HG03354 (cell line): ENCODE measurements at regions not wholly inside any gene's neighbourhood (a gene's known extent, or its start where the extent isn't known, plus 50 kb on each side); places are given as distances from the start of the nearest gene placed in this dataset.

Experiments used
- ATAC-seq: cut with Tn5 transposase; IDR thresholded peaks from one replicate; pipeline ENCODE4 v1.9.1; 2021; ENCODE audit warnings: mild to moderate bottlenecking; ENCODE audit not compliant: unreplicated experiment, poor library complexity, severe bottlenecking

DNA sequence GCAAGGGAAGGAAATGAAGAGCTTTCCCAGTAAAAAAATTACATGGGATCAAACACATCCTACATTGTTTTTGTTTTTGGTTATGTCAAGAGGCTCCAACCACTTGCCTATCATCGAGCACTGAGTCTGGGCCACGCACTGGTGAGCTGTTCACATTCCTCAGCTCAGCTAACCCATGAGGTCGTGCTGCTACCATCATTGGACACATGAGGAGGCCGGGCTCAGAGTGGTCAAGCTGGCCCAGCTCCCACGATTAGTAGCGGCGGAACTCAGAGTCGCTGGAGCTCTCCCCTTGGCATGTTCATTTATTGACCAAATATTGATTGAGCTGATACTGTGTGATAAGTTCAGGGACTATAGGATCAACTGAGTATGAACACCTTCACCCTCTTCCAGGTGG is 164.9 kb downstream of the CDH26 start:
- no peak for ATAC-seq

DNA sequence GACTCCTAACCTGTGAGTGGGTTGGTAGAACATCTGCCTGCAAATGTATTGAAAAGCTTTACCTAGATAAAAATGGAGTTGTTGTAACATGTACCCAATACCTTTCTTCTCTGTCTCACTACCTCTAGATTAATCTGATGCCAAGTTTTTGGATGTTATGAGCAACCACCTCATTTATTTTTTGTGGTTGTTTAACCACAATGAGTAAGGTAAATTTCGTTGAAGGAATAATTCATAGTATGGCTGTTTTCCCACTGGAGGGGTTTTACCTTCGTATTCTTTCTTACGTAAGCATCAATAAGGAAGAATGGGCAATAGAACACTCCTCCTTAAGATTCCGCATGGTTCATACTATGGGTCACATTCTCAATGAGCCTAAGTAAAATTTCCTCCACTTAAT is 165.4 kb downstream of the CDH26 start:
- no peak for ATAC-seq

DNA sequence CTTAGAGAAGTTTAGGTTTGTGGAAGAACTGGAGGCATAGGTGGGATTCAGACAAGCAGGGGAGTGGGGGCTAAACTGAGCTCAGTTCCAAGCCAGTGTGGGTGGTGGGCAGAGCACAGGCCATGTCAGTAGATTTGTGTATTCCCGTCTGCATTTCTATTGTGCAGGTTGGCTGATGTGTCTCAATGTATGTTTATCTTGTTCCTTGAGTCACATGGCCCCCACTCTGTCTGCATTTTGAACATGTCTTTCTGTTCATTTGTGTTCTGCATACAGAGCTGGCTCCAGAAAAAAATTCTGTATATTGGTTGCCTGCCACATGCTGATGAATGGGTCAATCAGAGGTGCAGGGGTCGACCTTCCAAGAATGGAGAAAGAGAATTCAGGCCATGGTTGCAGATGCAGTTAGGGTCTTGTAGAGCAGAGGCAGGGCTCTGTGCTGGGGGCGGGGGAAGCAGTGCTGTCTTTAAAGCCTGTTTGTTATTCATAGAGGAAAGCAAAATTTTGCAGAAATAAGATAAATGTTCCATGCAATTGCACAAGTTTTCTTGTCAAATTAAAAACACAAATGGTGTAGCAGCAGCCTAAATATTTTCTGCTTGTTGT is 166.7 kb downstream of the CDH26 start:
- no peak for ATAC-seq

DNA sequence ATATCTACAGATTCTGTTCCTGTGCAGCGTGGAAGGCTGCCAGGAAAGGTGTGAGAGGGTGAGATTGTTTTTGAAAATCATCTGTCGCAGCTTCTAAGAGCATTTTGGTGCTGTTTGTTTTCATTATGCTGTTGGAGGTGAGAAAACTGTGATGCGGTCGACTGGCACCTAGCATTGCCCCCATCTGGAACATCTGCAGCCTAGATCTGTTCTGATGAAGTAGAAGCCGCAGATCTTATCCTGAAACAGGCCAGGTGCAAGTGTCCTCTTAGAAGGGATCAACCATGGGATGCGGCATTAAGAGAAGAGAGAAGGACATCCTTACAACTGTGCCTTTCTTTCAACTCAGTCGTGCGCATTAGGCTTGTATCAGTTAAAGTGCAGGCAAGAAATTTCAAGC is 167.3 kb downstream of the CDH26 start:
- ATAC-seq, result no peak

DNA sequence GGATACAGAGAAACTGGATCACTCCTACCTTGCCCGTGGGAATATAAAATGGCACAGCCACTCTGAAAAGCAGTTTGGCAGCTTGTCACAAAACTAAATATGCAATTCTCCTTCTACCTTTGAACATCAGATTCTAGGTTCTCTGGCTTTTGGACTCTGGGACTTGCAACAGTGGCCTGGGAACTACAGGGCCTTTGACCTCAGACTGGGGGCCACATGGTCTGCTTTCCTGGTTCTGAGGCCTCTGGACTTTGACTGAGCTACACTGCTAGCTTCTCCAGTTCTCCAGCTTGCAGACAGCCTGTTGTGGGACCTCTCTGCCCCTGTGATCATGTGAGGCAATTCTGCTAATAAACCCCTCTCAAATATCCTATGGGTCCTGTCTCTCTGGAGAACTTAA is 168.8 kb downstream of the CDH26 start:
- ATAC-seq, result no peak

DNA sequence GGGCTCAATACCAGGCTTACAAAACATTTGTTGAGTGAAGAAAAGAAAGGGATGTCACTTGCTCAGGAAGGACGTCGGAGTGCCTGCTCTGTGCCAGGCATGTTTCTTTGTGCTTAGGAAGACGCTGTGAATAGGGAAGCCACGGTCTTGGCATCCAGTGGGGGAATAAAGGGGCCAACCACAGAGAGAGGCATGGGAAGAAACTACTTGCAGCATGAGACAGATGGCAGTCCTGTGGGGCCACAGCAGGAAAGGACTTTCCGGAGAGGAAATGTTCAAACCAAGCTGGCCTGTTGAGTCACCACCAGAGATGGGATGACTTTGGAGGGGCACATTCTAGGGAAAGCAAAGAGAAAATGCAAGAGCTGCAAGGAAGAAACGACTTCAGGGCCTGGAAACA is 173.2 kb downstream of the CDH26 start:
- no peak for ATAC-seq

DNA sequence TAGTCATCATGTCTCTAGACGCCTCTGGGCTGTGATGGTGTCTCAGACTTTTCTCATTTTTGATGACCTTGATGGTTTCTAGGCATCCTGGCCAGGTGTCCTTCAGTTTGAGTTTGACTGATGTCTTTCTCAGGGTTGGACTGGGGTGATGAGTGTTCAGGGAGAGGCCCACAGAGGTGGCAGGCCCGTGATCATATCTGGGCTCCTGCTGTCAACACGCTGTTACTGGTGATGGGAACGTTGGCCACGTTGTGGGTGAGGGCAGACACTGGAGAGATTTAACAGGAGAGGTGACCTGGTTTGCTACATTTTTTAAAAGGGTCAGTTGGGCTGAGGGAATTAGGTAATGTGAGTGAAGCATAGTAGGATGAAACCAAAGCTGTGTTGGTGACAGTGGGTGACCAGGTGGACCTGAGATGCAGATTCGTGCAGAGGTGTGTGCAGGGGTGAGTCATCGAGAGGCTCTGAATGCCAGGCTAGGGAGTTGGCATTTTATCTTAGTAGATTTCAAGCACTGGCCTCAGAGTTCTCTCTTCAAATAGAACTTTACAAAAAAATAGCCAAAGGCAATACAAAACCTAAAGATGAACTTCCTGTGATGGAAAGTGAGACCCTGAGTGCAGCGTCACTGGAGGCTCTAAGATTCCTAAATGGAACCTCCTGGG is 174.1 kb downstream of the CDH26 start:
- ATAC-seq, result no peak

DNA sequence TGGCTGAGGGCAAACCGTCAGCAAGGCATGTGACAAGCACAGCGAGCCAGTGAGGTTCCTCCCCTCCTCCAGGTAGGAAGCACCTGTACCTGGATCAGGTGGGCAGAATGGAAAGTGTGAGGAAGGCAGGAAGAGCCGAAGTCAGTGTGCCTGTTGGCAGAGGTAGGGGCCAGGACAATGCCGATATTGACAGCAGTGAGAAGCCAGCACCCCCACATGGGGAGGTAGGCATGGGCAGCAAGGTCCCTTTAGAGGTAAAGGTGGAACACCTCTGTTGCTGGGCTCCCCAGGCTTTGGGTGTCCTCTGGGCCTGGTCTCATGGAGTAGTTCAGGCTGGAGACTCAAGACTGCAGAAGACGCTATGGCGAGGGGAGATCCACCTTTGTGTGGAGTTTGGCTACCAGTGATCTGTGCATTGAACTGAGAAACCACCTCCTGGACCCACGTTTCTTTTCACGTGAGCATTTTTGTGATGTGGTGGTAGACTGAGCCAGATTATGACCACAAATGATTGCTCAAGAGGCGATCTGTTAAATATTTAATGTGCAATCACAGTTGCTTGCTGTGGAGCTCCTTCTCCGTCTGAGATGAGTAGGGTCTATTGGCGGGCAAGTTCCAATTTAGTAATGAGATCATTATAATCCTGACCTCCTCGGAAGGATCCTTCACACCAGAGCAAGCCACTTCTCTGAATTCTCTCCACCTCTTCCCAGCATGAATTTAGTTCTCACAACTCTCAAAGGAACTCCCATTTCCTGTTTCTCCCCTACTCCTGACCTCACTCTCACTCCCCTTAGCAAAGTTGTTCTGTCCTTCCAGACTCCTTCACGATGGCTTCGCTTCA is 174.8 kb downstream of the CDH26 start:
- no peak for ATAC-seq

DNA sequence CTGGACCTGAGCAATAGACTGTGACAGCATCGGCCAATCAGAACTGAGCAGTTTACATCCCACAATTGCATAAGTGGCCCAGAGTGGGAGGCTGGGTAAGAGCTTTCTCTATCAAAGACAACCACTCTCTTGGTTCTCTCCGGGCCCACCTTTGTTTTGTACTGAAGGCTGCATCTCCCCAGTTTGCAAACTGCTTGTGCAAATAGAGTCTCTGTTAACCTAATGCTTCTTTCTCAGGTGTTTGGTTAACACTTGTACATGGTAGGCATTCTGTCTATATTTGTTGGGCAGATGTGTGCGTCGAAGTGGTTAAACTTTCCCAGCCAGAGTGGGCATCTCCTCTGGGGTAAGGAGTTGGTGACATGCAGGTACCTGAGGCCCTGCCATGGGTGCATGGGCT is 177.1 kb downstream of the CDH26 start:
- no peak for ATAC-seq

DNA sequence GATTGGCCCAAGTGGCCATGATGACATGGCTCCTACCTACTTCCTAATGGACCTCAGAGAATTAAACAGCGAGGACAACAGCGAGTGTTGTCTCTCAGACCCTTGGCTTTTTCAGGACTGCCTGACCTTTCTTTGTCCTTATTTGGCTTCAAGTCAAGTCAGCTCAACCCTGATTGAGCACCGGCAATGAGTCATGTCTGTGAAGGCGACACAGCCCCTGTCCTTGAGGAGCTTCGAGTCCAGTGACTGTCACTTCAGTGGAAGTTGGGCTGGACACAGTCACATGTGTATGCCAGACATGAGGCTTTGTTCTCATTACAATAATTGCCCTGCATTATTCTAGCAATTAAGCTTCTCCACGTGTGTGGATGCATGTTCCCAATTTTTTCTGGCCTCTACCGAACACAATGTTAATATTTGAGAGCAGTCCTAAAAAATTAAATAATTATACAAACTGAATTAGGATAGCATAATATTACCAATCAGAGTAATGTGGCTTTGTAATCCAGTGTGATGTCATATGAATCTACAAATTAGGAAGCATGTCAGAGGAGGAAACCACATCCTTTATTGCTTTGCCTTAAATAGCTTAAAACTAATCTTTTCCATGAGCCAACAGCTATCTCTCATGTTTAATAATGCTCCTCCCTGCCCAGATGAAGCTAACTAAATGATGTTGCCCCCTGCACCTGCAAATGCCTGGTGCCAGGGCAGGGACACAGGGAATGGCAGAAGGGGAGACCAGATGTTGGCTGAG is 178.6 kb downstream of the CDH26 start:
- no peak for ATAC-seq

DNA sequence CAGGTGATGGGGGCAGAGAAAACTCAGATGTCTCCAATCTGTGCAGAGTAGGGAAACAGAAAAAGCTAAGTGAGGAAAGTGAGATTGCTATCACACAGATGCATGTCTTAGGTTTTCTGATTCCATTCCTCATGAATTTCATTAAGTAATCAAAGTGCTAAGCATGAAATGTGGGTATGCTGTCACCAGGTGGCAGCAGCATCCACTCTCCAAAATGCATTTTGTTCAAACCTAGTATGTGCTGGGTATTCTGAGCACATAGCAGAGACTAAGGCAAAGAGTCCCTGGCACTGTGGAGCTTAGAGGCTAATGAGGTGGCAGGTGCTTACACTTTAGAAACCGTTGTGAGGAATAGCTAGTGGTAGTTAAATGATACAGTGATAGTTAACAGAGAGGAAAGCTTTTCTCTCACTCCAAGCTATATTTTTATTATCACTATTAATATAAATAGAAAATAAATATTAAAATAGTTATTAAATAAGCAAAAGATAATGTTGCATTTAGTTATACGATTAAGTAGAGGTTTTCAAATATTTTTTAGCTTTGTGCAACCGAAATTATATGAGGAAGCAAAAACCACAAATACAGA is 179.5 kb downstream of the CDH26 start:
- peak; percentile 70 for ATAC-seq

DNA sequence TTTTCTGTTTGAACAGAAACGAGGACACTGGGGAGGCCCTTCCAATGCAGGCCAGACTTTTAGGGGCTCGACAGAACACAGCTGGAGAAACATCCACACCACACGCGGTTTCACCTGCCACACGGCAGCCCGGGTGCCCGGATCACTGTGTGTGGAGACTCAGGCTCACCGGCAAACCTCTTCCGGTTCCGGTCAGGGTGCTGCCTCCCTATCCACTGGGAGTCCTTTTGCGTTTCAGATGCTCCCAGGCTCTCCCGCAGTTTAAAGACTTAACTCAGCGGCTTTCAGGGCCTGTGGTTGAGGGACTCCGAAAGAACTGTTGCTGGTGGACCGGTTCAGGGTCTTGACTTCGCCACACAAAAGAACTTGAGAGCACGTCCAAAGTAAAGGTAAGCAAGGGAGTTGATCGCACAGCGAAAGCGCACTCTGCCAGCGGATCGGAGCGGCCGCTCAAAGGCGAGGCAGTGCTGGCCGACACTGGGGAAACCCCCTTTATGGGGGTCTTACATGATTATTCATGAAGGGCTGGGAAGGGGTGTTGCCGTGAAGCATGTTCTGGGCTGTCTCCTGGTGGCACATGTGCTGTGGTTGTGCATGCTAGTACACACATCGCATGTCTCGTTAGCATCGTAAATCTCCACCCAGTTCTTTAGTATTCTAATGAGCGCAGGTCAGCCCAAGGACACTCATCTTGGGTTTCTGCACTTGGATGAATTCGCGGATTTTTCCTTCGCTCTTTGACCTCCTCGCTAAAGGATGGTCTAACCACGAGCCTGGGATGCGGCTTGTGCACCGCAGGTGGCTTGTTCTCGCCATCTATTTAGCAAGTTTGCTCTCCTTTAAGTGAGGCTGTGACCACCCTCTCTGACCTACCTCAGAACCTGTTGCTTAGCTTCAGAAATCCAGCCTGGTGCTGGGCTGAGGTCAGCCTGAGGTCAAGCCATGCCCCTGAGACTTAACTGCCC is 180.3 kb downstream of the CDH26 start:
- peak; percentile 54 for ATAC-seq

DNA sequence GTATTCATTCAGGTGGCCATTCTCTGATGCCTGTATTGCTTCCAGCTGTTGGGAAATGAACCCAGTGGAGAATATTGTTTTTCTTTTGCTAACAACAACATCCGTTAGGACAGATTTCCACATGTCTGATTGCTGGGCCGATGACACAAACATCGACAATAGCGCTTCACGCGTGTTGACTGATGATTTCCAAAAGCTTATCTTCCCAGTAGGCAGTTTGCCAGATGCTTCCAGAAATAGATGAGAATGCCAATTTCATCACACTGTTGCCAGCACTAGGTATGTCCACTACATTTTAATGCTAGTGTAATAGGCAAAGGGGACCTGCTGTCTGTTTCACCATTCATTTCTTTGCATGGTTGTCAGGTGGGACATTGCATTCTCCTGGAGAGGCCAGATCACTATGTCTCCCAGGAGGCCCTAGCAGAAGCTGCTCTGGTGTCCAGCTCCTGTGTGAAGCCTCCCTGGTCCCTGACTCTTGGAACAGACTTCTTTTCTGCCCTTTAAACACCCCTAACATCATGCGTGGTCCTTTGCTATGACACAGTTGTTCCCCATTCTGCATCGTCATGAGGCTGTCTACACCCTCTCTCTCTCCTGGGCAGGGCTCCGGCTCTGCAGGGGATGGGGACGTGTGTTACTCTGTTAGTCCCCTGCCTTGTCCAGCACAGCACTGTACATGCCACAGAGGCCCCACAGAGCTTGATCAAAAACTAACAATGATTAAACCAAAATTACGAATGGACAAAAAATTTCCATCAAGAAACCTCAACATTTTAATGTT is 181.6 kb downstream of the CDH26 start:
- ATAC-seq, result no peak

DNA sequence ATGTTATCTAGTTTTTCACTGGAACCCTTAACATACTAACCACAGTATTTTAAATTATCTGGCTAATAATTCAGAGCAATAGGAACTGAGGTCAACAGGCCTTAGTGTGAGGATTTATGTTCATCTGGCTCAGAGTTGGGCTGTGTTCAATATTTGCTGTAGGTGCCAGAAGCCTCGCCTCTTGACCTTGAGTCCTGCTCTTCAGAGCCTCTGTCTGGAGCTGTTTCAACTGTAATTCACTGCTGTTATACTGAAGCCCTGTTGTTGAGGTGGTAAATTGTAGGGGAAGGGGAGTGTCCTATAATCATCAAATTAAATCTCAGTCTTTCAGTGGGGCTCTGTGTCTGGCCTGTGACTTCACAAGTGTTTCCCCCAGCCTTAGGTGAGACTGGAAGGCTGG is 184.4 kb downstream of the CDH26 start:
- ATAC-seq, result no peak

DNA sequence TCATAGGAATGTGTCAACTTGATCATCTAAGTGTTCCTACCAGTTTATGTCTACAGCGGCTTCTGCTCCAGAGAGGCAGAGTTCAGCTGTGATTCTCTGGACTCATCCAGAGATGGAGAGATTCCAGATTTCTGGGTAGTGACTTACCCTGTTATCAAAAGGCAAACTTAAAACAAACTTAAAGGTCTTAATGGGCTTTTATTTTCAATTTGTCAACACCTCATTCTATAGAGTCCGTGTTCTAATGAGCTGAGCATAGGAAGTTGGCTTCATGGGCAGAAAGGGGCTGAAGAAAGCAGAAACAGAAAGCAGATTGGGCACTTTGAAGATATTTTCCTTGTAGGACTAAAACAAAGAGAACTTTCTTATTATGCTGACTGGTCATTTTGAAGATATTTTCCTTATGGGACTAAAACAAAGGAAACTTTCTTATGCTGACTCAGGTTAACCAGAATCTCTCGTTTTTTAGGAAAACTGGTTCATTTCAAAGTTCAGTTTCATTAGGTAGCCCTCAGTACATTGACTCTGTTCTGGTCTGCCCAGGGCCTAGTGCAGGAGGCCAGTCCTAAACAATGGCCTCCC is 185.1 kb downstream of the CDH26 start:
- no peak for ATAC-seq

DNA sequence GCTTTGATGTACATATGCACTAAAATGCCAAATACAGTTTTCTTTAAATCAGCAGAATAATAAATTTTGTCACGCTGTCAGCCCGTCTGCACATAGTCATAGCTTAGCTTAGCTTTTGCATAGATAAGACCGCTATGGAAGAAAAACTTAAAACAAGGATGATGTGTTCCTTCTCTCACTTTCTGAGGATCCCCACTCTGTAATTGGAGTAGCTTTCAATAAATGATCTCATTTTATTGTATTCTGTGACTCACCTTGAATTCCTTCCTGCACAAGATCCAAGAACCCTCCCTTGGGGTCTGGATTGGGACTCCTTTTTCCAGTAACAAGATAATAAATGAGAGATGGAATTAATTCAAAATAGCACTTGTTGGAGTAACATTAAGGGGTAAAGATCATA is 186.2 kb downstream of the CDH26 start:
- ATAC-seq, result no peak

DNA sequence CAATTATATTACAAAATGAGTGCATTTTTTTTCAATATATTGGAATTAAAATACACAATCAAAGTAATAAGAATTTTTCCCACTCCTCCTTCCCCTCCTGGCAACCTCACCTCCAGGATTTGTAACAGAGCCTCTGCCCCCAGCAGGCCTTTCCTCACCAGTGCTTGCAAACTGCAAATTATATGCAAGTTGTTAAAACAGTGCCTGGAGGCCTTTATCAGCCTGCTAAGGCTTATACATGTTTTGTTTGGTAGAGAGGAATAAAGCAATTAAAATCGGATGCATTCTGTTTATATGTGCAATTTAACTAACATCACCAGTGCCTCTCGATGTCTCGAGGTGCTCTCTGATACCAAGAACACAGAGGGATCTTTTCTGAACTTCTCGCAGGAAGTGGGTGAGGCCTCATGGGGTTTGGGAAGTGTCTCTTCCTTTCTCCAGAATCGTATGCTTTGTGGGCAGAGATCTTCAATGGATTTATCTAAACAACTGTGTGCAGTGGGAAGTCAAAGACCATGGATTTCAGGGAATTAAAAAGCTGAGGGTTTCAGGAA is 186.8 kb downstream of the CDH26 start:
- no peak for ATAC-seq

DNA sequence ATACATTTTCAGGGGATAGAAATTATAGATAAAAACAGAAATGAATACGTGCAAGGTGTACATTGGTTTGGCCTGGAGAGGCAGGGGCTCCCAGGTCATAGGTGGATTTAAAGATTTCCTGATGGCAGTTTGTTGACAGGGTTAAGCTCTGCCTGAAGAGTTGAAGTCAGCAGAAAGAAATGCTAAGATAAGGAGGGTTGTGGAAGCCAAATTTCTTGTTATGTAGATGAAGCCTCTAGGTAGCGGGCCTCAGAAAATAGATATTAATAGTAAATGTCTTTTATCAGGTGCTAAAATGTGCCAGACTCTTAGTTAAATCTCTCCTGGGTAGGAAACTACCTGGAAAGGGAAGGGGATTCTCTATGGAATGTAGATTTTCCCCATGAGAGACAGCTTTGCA is 188.8 kb downstream of the CDH26 start:
- no peak for ATAC-seq
